Myocyte (in vitro differentiated cells): ENCODE measurements at regions not wholly inside any gene's neighbourhood (a gene's known extent, or its start where the extent isn't known, plus 50 kb on each side); places are given as distances from the start of the nearest gene placed in this dataset.

Experiments used
- DNase-seq: peaks from one replicate; pipeline ENCODE4 v3.0.0-alpha.2; 2012; ENCODE audit warnings: low read depth

DNA sequence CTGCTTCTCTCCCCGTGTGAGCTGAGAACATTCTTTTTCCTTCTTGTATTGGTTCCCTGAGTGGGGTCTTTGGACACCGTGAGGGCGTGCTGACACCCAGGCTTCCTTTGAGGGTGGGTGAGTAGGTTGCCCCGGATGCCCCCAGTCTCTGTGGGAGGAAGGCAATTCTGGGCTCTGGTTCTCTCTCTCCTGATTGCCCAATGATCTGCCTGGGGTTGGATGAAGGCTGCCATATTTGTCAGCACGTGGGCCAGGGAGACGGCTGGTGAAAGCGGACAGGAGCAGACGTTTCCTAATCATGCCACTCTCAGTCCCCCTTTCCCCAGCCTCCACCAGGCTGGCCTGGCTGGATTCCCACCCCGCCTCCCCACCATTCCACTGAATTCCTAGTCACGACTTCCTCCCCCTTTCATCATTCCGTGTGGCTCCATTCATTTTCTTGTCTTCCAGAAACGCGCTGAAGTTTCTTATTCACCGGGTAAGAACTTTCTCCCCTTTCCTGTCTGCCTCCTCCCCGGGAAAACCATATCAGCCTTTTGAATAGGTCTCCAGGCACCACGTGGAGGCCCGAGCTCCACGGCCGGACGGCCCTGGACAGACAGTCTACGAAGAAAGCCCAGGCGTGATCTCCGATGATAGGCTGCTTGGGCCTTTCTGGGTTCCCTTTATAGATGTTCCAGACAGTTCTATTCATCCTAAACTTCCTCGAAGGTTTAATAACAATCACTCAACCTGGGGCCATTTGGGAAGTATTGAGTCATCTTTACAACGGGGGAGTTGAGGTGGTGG, 98.7 kb upstream of the NPTX2 start:
- DNase-seq, result no peak

DNA sequence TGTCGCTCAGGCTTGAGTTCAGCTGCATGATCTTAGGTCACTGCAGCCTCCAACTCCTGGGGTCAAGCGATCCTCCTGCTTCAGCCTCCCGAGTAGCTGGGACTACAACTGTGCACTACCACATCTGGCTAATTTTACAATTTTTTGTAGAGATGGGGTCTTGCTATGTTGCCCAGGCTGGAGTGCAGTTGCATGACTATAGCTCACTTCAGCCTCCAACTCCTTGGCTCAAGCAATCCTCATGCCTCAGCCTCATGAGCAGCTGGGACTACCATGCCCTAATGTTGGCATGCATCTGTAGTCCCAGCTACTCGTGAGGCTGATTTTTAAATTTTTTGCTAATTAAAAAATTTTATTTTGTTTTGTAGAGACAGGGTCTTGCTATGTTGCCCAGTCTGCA, 101.9 kb upstream of the NPTX2 start:
- DNase-seq, result no peak

DNA sequence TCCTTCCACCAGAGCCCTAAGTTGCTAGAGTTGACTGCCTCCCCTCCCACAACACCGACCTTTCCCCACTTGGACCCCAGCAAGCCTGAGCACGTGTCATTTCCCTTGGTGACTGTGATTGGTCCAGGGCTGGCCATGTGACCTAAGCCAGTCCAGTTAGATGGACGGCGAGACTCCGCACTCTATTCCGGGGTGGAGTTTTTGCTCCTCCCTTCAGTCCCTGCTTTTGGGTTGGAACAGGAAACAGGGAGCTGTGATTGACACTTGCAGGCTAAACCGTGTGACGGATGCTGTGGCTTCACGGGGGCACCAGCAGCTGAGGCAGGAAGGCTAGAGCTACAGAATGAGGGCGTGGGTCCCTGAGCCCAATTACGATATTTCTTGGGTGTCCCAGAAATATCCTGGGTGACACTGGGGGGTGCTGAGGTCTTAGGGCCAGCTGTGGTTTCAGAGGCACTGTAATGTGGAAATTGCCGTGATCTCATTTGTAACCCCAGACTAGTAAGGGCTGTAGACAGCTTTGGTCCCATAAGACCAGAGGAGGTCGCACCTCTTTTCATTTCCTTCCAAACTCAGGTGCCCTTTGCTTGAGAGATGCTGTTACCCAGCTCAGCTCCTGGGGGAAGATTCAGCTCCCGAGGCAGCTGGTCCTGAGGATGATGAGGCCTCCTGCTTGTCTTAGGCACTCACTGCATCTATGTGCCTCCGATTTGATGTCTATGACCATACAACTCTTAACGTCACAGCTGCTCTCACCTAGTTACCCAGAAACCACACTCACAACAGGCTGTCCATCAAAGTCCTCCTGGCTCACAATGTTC, 102.7 kb upstream of the NPTX2 start:
- DNase-seq, result no peak

DNA sequence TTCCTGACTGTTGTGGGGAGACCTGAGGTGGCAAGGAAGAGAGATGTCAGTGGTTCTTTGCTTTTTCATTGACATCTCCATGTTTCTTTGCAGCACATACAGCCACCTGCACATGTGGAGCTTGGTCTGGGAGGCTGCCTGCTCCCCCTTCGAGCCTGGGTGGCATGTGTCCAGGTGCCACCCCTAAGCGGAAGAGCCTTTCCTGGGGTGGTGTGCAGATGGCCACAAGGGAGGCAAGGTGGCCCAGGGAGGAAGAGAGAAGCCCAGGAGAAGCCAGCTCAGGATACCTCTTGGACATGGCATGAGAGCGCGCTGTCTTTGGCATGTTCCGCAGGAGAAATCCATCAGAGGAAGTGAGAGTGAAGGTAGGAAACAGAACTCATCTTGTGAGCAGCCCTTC, 105.9 kb upstream of the NPTX2 start:
- DNase-seq, result no peak

DNA sequence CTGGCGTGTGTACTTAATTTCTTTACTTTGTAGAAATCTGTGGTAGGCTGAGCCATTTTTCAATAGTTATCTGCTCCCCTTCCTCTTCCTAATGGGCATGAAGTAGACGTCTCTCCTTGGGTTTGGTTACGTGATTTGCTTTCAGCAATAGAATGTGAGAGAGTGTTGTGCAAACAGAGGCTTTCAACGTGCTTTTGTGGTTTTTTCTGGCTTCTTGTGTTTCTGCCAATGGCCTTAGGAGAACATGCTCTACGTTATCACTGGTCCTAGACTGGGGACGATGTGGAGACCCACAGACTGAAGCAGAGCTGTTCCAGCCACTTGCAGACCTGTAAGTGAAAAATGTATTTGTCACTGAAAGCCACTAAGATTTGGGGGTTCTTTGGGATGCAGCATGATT, 107.2 kb upstream of the NPTX2 start:
- peak; percentile 26 for DNase-seq

DNA sequence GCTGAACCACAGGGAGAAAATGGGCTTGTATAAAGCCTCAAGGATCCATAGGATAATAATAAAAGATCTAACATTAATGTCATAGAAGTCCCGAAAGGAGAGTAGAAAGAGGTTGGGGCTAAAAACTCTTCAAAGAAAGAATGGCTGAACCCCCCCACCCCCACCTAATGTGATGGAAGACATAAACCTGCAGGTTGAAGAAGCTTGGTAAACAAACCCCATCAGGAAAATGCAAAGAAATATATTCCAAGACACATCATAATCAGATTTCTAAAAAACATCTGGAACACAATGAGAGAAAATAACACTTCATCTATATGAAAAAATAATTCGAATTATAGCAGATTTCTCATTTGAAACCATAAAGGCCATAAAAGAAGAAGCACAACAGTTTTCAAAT, 105.6 kb upstream of the BAIAP2L1 start:
- no peak for DNase-seq

DNA sequence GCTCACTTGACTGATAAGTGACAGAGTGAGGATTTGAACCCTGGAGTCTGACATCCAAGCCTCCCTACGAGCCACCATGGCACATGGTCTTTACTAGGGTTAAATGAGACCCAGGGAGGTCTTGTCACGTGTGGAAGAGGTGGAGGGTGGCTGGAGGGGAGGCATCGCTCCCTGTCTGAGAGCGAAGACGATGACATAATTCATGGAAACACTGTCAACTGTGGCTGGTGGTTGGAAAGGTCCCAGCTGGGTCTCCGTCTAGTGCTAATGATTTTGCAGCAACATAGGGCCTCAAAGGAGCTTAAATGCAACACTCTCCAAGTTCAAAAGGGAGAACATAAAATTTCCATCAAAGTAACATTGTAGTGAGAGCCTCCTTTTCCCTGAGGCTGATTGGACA, 99.9 kb upstream of the BAIAP2L1 start:
- DNase-seq, result no peak

DNA sequence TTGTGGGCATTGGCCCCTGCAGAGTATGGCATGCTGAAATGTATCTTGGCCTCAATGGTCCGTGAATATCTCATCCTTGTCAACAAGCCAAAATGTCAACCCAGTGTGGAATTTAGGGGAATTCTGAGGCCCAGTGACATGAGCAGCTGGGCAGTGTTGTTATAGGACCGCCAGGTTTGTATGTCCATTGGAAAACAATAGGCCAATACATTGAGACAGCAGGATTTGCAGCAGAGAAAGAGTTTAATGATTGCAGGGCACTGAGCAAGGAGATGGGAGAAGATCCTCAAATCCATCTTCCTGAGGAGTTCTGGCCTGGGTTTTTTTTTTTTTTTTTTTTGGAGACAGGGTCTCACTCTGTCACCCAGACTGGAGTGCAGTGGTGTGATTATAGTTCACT, 95.7 kb upstream of the BAIAP2L1 start:
- no peak for DNase-seq

DNA sequence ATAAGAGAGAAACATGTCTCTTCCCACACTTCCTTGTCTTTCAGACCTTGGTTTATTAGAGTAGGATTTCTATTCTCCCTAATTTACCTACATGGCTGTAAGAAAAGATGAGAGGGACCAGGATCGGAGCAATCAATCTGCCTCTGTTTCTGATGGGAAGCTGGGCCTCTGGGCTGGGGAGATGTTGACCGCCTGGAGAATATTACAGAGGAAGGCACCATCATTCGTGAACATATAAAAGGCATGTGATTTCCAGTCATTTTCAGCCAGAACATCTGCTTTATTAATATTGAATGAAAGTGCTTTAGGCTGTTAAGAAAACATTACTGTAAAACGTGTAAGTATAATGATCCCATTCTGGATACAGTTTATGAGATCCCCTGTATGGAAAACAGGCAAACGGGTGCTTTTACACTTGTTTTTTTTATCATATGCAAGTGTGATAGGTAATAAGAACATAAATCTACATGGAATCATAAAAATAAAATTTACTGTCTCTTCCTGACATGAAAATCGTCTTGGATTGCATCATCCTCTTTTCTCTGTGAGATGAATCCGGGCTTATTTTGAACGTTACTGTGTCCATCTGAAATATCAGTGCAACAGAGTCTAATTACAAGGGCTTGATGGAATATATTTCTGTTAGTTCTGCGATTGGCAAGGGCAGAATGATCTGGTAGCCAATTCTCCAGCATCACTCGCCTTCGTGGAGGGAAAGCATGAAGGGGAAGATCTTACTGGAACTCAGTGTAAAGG, 94.5 kb upstream of the BAIAP2L1 start:
- DNase-seq, result no peak

DNA sequence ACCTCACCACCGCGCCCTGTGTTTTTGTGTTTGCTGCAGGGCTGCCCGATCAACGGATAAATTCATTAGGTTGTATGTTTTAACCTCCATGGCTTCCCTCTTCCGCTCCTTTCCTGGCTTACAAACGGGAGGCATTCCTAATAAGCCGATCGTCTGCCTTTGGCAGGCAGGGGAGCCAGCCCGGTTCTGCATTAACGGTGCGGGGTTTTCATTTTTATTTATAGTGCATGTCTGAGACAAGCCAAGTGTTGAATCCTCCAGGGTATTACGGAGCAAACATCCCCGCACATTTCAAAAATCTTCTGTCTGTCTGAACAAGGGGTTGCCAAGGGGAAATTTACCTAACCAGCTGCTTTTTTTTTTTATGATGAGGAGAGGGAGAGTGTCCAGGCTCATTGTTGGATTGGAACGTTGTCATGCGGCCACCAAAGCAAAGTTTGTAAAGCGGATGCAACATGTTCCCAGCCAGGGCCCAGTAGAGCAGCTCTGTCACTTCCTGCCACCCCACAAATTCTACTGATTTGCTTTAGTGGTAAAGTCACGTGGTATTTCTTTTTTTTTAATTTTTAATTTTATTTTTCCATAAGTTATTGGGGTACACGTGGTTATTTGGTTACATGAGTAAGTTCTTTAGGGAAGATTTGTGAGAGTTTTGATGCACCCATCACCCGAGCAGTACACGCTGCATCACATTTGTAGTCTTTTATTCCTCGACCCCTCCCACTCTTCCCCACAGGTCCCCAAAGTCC, 92.3 kb upstream of the BAIAP2L1 start:
- no peak for DNase-seq

DNA sequence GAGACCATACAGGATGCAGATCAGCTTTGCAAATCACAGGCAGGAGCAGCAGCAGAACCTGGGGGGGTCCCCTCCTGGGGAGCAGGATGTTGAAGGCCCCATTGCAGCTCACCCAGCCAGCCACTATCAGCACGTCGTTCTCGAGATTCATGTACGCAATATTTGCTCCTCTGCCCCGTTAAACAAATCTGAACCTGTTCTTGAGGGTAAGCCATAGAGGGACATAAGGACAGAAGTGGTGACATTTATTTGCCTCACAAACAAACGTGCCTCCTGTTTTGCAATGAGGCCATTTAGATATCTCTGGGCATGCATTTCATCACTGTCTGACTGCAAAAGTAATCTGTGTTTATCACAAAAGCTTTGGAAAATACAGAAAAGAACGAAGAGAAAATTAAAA, 87.3 kb upstream of the BAIAP2L1 start:
- no peak for DNase-seq

DNA sequence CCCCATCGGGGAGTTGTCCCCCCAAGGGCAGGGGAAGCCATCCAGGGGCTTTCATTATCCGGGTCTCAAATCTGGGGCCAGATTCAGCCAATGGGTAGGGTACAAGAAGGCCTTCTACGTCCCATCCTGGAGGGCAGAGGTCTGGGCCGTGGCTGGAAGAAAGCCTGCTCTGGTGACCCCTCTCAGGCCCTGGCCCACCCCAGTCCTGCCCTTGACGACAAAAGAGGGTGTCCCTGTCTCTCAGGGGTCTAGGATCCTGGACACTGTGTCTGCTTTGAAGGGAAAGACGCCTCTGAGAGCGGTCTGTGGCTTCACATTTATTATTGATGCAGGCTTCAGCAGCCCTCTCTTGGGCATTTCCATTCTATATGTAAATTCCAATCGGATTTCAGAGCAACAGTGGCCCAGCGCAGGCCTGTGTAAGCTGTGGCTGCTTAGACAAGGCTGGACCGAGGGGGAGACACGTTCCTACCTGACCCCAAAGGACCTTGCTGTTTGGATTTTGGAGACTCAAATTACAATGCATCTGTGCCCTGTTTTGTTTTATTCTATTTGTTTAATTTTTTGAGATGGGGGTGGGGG, 83.2 kb upstream of the BAIAP2L1 start:
- no peak for DNase-seq

DNA sequence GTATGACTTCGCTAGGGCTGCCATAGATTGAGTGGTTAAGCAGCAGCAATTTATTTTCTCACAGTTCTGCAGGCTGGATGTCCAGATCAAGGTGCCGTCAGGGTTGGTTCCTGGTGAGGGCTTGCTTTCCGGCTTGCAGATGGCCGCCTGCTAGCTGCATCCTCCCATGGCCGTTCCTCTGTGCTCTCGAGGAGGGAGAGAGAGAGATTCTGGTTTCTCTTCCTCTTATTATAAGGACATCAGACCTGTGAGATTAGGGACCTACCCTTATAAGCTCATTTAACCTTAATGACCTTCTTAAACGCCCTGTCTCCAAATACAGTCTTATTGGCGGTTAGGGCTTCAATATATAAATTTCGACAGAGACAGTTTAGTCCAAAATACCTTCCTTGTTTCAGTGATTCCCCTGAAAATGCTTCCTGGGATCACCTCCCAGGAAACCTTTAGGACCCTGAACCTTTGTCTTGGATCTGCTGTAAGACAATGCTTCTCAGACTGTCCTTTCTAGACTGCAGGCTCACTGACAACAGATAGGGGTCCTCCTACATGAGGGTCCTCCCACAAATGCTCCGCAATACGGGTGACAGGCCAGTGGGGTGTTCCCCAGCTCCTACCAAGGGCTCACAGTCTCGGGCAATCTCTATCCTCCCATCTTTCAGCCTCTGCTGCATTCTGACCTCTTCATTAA, 82.5 kb upstream of the BAIAP2L1 start:
- DNase-seq, result no peak

DNA sequence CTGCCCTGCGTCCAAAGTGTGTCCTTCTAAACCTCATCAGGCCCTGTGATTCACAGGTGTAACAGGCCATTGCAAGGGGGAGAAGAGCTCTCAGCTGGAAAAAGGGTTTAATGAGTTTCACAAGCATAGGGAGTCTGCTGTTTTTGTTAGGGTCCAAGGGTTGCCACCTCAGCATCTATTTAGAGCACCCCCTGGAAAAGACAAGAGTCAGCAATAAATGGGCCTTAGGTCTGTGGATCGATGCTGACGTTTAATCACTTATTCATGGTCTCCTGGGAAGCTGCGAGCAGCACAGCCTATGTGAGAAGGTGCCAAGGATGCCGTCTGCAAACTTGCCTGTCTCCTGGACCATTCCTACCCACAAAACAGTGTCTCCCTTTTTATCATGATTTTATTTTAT, 78.4 kb upstream of the BAIAP2L1 start:
- DNase-seq, result no peak

DNA sequence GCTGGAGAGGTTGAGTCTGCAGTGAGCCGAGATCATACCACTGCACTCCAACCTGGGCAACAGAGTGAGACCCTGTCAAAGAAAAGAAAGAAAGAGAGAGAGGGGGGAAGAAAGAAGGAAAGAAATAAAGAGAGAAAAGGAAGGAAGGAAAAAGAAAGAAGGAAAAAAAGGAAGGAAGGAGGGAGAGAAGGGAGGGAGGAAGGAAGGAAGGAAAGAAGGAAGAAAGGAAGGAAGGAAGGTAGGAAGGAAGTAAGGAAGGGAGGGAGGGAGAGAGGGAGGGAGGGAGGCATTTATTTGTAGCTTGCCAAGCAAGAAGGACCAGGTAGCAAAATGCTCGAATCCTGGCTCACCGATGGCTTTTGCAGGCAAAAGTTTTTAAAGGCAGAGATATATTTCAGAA, 74.5 kb upstream of the BAIAP2L1 start:
- DNase-seq, result no peak

DNA sequence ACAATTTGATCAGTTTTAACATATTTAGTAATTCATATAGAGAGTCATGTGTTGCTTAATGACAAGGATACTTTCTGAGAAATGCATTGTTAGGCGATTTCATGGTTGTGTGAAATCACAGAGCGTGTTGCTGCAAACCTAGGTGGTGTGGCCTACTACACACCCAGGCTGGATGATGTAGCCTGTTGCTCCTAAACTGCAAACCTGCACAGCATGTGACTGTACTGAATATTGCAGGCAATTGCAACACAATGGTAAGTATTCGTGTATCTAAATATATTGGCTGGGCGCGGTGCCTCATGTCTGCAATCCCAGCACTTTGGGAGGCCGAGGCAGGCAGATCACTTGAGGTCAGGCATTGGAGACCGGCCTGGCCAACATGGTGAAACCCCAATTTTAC, 73.7 kb upstream of the BAIAP2L1 start:
- DNase-seq, result no peak

DNA sequence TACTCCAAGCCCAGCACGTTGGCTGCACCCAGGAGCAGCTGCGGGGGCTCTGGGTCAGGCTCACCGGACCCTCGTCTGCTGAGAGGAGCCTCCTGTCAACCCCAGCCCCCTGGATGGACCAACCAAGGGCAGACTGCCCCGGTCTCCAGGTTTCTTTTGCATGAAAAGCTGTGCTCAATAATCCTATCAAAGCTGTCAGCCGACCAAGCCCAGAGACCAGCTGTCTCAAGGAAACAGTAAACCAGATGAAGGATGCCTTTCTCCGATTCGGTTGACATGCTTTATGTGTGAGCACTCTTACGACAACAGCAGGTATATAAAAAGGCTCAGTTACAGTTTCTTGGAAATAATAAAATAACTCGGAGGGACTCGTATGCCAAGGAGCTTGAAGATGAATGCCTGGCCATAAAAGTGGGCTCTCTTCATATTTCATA, 71.6 kb upstream of the BAIAP2L1 start:
- DNase-seq, result peak; percentile 30

DNA sequence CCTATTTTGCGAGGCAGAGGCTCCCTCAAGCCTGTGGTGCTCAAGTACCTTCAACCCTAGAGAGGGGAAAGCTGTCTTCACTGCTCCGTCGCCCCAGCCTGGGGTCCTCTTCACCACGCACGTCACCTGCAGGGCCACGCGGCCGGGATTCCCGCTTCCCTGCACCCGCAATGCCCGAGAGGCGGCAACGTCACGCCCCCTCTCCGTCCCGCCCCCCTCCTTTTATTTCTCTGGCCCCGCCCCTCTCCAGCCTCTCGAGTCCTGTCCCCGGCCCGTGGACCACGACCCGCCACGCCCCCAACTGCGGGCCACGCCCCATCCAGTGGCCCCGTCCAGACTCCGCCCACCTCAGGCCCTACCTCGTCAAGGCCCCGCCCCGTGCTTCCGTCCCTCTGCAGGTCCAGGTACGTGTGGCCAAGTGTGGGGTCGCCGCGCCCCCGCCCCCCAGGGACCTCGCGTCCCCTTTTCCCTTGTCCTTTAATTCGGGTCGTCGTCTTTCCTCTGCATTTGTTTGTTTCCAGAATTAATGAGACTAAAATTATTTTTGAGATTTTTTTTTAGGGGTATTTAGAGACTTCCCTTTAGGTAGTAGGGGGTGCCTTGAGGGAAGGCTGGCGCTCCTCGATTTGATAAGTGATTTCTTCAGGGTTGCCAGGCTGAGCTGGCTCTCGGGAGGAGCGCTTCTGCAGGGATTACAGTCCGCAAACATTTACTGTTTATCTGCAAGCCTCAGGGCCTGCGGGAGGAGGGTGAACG, 69.8 kb upstream of the BAIAP2L1 start:
- DNase-seq, result no peak

DNA sequence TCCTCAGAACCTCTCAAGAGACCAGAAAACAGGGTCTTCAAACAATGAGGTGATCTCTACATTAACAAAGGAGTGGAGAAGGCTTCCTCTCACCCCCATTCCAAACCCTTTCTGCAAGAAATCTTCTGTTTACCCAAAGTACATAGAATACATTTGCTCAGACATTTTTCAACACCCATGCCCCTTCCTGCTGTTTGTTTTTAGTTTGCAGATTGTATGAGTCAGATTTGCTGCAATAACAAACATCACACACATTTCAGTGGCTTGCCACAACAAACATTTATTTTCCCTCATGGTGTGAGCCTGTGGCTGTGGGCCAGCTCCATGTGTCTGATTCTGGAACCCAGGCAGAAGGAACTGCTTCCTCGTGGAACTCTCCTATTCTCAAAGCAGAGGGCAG, 68.2 kb upstream of the BAIAP2L1 start:
- no peak for DNase-seq
